ENCODE measurements at regions not wholly inside any gene's neighbourhood (a gene's known extent, or its start where the extent isn't known, plus 50 kb on each side); places are given as distances from the start of the nearest gene placed in this dataset.
"Not testable (repeated sequence)": the region's sequence is repeated elsewhere in the genome, so short reads cannot be mapped to it uniquely, and the experiment has no call there.

DNA sequence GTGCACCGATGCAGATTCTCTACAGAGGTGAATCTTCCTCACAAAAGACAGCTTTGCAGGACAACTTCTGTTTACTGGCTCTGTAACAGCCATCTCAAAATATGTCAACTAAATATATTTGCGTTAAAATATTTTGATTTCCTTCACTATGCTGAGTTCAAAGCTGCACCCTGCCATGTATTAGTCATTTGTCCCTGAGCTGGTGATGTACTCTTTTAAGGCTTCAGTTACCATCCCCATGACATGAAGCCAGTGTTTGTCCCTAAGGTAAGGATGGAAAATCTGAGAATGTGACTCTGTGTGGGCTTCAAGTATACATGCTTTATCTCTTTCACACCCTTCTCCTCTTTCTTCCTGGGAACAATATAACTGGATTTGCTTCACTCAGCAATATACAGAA, 70.2 kb upstream of the BTG3 start:
- intact Hi-C loops (cut with micrococcal nuclease), result no loop called here

- intact Hi-C loops (cut with micrococcal nuclease), result loop anchor here (1.0 to 2.0 kb wide), 6 partner anchors 68 to 292 kb away; no protein-coding TSS in a partner anchor
Measured at GRCh38 chr21:17679002-17679600, 66.4 kb upstream of the BTG3 start.

- intact Hi-C loops (cut with micrococcal nuclease), result not testable (repeated sequence)
Measured at GRCh38 chr21:17676930-17677329, 64.2 kb upstream of the BTG3 start.

- intact Hi-C loops (cut with micrococcal nuclease), result no loop called here
Measured at GRCh38 chr21:17674106-17674505, 61.4 kb upstream of the BTG3 start.

DNA sequence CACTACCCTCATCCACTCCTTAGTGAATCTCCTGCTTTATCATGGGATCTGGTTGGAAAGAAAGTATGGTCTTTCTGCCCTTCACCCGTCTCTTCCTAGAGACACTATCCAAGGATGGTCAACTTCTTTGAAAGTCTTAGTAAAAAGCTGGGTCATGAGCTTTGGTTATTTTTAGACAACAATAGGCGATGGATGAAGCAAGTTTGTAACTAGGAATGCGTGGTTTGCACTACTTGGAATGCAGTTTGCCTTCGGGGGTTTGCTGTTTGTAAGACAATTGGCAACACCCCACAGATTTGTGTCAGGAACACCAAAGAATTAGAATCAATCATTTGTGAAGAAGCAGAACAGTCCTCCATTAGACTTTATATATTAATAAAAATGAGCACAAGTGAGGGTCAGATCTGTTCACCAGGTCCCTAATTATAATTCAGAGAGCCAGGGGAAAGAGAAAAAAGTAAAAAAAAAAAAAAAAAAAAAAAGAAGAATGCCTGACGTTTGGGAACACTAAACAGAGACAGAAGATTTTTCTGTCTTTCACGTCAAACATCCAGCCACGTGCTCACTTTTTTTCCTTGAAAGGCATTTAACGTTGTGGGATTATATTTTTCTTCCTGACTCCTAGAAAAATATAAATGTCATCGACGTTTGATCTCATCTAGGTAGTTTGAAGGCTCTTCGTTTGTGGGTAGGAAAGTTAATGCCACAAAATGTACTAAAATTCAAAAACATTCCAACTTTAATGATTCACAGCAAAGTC, 60.7 kb upstream of the BTG3 start:
- intact Hi-C loops (cut with micrococcal nuclease), result no loop called here

DNA sequence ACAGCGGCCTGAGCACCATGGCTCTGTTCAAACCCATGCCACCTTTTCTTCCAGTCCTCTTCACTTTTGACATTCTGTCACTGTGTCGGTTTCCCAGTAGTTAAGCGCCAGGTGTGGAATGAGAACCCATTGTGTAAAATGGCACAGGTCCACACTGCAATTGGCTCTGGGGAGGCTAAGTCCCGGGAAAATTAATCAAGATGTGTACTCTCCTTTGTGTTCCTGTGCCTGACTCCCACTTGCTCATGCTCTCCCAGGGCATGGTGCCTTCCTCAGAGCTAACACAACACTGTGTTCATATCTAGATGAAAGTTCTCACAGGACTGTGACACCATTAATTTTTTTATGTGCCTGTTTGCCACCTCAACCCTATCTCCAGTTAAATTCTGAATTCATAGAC, 59.0 kb upstream of the BTG3 start:
- intact Hi-C loops (cut with micrococcal nuclease), result no loop called here

DNA sequence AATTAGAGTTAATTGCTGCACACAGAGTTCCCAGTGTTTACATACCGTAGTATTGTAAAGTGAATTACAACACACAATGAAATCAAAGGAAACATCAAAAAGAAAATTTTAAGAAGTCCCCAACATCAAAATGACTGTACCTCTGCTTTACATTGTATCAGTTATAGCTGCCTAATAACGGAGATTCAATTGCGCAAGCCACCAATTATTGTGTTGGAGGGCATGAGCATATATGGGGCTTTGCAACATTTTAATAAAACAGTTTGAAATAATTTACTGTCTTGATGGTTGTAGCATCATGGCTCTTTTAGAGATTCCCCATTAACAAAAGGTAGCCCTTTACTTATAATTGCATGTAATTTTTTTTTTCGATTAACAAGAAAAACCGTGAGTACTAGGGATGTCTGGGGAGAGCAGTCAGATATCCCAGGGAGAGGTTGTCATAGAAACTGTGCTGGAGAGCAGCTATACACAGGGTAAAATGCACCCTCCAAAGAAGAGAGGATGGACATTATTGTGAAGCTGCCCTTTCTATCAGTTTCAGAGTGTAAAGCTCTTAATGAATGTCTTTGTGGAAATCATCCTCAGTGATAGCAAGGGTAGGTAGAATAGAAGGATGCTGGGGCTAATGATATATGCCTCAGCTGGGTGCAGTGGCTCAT, 55.9 kb upstream of the BTG3 start:
- intact Hi-C loops (cut with micrococcal nuclease), result no loop called here

DNA sequence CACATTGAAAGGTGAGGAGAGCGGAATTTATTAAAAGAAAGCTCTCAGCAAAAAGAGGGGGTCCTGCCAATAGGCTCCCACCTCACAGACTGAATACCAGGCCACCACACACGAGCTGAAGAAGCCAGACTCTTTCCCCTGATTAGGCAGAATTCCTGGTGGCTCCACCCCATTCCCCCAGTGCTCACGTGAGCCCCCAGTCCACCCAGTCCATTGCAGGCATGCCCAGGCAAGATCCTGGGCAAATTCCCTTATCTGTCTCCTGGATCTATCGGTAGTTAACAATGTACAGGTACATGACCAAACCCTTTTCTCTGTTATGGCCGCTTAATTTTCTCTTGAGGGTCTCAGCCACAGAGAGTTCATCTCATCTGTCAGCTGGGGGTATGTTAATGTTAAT, 54.6 kb upstream of the BTG3 start:
- intact Hi-C loops (cut with micrococcal nuclease), result no loop called here

Measured in T-helper 1 cell treated with Interleukin-12 subunit alpha and Interleukin-12 subunit beta and Interleukin-4 antibody, amounts not matched to agents 30 ng/mL and 1 ng/mL, for 36 hours (primary cell).